CD4-positive, alpha-beta T cell treated with Interleukin-1 beta for 1 hour (primary cell): ENCODE measurements at regions not wholly inside any gene's neighbourhood (a gene's known extent, or its start where the extent isn't known, plus 50 kb on each side); places are given as distances from the start of the nearest gene placed in this dataset.

Source experiments
- DNase-seq, 2 donors: peaks; one replicate each; pipeline ENCODE4 v3.0.0-alpha.2; 2020 to 2022

DNA sequence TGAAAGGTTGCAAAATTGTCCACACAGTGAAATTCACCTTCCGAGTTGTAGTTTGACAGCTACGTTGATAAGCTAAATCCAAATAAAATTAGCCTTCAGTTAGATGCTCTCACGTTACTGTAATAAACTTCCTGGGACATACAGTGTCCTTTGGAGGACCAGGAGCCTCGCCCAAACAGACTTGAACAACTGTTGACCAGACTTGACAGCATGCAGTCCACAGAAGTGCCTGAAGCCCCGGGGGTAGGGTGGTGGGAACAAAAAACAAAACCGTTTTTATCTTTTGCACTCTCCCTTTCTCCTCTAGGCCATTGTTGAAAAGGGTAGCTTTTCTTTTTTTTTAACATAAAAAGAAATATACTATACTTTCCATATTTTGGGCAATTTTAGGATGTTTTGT lies 172.8 kb upstream of the SAMSN1 start:
- DNase-seq, result no peak

DNA sequence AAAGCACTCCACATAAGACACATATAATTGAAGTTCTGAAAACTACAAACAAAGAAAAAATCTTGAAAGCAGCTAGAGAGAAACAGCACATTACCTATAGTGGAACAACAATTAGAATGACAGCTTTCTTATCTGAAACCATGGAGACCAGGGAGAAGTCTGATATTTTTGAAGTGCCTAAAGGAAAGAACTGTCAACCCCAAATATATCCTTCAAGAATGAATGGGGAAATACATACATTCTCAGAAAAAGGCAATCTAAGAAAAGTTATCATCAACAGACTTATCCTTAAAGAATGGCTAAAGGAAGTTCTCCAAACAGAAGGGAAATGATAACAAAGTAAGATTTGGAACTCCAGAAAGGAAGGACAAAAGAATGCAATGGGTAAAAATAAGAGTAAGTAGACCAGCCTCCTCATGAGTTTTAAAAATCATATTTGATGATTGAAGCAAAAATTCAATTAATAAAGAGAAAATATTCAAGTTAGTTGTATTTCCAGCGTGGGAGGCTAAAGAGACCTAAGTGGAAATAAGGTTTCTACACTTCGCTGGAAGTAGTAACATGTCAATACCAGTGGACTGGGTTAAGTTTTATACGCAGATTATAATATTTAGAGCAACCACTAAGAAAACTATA lies 170.8 kb upstream of the SAMSN1 start:
- DNase-seq, result no peak

DNA sequence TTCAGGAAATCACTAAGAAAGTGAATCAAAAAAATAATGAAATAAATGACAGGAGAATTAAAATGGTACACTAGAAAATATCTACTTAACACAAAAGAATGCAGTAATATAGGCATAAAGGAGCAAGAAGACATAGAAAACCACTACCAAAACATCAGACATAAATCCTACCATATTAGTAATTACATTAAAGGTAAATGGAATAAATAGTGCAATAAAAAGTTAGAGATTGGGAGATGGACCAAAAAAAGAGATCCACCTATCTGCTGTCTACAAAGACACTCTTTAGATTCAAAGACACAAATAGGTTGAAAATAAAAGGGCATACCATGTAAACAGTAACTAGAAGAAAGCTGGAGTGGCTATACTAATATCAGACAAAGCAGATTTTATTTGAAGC lies 167.0 kb upstream of the SAMSN1 start:
- no peak for DNase-seq

DNA sequence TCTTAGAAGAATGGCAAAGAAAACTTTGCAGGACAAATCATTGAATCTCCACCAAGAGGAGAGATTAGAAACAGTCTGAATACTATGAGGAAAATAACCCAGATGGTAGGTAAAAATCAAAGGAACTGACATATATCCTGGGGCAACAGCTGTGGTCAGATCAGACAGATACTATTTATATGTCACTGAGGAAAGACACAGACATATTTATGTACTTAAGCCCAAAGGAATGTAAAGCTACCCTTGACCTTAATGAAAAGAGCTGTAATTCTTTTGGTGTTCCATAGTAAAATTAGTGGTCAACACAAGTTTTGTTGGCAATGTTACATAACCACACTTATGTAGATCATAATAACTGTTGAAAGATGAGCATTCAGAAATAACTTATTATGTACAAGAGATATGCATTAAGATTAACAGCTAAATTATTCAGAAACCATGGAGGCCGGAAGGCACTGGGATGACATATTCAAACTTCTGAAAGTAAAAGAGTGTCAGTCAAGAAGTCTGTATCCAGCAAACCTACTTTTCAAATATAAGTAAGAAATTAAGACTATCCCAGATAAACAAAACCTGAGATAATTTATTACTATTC lies 166.1 kb upstream of the SAMSN1 start:
- no peak for DNase-seq

DNA sequence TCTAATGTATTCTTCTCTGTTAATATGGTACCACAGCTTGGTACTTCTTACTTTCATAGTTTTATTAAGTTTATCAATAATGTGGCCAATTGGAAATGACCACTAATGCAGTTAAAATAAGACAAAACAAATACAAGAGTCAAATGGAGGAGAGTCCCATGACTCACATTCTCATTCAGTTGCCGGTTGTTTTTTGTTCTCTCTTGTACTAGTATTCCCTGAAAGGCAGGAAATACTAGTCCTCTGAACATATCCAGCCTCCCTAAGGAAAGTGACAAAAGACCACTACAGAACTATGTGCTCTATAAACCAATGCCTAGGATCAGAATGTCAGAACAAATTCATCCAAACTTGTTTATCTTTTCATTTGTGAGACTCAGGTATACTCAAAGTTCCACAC lies 165.2 kb upstream of the SAMSN1 start:
- no peak for DNase-seq

DNA sequence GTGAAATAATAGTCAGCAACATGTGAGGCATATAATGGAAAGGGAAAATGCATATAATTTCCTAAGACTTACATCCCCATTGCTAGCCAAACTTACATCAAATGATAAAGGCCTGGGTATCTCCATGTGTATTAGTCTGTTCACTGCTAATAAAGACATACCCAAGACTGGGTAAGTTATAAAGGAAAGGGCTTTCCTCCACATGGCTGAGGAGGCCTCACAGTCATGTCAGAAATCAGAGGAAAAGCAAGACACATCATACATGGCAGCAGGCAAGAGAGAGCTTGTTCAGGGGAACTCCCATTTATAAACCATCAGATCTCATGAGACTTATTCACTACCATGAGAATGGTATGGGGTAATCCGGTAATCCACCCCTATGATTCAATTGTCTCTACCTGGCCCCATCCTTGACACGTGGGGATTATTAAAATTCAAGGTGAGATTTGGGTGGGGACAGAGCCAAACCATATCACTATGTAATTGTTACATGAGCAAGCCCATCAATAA lies 161.5 kb upstream of the SAMSN1 start:
- no peak for DNase-seq

DNA sequence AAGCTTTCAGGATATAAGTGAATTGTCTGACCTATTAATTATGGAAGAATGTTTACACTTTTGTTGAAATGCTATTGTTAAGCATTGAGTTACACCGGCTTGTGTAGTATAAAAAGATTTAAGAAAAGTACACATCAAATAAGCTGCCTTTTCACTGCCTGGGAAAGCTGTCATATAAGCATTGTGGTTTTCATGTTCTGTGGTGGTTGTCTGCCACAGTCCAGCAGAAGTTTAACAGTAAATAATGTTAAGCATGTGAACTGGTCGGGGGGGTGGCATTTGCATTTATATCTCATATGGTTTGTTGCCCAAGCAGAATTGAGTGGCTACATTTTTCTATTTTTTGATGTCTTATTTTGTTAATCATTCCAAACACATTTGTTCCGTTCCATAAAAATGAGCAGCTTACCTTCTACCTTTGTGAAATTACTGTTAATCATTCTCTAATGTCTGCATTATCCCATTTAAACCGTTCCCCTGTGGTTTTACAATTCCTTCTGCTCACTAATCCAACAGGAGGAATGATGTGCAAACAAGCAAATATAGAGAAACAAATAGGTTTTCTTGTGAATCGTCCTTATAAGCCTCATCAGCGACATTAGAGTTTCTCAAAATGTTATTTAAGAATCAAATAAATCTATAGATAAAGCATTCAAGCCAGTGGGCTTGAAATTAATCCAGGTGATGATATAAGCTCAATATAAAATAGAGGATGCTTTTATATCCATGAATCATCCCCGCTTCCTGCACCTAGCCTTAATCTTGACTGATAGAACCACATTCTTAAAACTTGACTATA lies 160.8 kb upstream of the SAMSN1 start:
- DNase-seq, result no peak

DNA sequence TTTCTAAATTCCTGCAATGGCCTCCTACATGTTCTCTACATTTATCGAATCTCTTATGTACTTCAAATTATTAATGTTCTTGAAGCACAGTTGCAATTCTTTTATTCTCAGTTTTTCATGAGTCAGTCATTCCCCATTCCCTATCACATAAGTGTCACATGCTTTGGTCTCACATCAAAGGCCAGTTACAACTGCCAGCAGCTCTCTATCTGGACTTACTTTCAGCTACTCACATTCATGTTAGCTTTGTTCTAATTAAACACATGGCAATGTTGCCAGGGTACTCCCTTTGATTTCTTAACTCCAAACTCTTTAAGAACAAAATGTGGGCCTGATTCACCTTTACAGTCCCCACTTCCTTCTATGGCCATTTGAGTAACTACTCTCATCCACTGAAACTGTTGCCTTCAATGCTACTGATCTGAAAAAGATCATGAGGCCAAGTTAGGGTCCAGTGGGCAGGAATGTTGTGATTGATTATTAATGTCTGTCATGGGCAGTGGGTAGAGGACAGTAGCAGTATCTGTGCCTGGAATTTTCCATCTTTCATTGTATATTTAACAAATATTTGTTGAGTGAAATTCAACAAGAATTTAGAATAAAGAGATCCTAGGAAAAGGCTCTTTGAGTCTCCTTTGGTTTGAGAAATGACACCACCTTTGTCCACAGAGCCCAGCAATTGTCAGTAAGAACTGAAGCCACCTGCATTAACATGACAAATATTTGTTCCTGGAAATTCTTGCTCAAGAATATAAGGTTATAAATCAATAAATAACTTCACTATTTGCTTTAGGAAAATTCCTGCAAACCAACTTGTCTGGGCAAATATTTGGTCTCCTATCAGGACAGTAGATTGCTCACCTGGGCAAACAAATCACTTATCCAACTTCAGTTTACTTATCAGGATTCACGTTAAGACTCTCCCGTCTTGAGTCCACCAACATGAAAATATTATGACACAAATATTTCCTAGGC lies 153.6 kb upstream of the SAMSN1 start:
- no peak for DNase-seq

DNA sequence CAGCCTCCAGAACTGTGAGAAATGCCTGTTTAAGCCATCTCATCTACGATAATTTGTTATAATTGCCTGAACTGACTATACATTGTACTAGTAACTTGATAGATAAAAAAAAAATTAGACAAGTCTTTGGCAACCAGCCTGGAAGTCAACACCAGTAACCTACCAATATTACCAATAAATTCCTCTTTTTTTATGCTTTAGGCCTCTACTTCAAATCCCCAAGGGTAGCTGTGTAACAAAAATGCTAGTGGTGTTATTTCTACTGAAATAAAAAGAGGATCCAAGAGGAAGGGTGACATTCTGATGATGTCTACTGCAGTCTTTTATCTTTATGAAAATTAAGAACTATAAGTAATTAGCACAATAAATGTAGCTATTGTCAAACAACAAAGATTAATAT lies 151.7 kb upstream of the SAMSN1 start:
- no peak for DNase-seq

DNA sequence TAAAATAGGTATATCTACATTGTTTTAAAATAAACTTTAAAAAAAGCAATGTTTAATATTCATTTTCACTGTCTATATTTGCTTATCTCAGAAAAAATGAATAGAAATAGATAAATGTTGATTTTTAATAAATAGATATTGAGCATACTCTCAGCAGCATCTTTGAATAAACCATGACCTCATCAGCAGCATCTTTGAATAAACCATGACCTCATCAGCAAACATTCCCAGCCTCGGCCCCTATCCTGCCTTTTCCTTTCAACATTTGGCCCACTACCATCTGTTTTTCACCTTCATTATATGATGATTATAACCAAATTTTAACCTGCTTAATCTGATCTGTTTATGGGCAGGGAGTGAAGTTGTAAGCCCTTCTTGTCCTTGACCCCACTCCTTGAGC lies 148.7 kb upstream of the SAMSN1 start:
- no peak for DNase-seq

DNA sequence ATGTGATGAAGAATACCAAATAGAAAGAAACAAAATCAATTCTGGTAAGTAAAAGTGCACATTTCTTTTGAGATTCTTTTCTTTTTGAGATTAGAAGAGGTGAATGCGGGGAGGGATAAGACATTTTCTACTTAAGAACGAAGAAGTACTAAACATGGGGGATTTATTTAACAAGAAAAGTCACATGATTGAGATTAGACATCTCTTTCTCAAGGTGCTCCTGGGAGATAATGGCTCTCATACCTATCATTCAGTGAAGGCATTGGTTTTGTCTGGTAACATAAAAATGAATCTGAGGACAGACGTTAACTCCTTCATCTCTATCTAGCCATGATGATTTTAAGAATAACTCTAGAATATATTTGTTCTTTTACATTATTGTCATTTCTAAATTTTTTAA lies 147.9 kb upstream of the SAMSN1 start:
- DNase-seq, result no peak

DNA sequence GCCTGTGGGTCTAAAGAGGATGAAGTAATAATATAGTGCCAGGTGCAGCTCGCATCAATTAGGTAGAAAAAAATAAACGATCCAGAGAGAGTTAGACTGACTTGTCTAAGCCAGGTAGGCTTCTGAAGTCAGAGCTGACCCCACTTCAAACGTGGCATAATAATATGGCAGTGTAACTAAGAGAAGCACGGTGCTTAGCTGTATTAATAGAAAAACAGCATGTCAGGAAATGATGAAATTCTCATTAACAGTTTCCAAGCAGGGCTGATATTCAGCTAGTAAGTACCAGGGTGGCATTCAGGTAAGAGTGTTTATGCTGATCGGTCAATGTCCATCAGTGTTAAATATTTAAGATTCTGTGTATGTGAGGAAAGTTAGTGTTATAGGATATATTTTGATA lies 145.8 kb upstream of the SAMSN1 start:
- no peak for DNase-seq

DNA sequence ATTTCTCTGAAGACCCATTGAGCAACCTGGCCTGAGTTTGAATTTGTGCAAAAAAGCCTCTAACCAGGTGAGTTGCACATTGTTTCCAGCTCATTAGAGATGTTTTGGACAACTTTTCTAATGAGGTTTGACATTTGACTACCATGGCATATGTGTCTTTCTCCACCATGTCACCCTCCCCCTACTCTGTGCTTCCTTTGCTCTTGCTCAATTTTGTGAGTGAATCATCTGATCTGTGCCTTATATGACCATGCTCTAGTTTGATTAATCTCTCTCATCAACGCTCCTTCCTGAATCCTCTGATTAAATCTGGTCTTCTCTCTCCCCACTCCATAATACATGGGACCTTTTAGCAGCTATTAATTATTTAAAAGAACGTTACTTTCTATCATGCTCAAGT lies 144.8 kb upstream of the SAMSN1 start:
- DNase-seq, result peak in 1 of 2 donors; percentile 17

DNA sequence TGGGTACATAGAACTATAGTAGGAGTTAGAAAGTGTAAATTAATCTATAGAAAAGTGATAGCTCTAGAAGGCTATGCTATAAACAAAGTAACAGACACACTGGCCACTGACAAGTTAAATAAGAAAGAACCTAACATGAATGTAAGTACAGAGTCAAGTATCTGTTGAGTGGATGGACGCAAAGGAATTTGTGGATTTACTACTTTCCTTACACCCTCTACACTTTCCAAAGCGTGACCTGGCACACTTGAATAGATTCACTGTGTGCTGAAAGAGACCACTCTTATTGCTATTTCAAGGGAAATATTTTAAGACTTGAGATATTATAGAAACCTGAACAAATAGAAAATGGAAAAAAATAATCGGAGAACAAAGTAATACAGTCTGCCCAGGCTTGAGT lies 142.8 kb upstream of the SAMSN1 start:
- no peak for DNase-seq

DNA sequence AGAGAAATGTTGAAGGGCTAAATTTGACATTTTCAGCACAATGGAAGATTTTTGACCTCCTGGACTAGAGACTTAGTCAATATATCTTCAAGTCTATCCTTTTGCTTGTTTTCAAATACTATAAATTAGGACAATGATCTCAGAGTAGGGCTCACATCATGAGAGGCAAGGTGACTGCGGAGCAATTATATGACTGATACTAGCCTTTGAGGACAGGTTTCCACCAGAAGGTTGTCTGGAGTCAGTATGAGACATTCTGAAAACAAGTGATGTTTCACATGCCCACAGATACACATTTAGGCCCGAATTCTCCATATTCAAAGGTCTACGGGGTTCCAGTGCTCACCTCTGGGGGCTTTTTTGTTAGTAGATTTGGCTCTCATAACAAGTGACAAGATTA lies 142.3 kb upstream of the SAMSN1 start:
- DNase-seq, result no peak

DNA sequence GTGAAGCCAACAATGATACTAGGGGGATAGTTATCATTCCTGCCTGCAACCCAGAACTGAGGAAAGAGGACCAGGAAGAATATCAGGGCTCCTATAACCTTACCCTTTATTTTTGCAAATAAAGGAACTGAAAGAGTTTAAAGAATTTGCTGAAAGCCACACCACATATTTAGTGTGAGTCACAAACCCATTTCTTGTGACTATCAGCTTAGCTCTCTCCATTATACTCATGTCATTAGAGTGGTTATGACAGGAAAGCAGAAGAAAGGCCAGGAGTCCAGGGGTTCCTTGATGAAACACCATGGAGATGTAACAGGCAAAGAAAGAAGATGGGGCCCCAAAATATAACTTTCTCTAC lies 141.1 kb upstream of the SAMSN1 start:
- no peak for DNase-seq

DNA sequence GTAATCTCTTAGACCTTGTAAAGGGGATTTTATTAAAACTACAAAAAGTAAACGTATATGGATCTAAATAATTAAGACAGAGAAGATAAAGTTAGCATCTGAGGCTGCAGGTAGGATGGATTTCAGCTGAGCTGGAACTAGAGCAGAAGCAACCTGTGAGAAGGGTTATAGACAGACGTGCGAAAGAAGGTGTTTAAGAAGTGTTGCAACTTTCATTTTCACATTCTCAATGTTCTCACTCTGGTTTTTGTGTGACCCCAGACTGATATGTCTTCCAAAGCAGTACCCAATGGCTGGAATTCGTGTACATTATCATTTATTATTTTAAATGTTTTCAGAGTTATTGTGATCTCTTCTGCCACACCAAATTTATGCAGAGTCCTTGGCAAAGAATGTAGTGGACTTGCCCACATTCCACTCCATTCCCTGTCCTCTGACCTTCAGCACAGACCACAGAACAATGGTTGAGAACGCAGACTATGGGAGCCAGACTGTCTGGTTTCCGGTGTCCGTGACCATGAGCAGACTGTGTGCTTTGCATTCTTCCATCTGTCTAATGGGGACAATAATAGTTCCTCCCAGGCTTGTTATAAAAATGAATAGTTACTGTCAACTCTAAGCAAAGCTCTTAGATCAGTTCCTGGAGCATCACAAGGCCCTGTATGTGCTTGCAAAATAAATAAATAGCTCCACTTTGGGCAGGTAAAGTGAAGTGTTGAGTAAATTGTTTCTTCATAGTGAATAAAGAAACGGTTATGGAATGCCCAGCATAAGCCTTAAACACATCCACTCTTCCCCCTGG lies 140.6 kb upstream of the SAMSN1 start:
- peak in 1 of 2 donors; percentile 19 for DNase-seq

DNA sequence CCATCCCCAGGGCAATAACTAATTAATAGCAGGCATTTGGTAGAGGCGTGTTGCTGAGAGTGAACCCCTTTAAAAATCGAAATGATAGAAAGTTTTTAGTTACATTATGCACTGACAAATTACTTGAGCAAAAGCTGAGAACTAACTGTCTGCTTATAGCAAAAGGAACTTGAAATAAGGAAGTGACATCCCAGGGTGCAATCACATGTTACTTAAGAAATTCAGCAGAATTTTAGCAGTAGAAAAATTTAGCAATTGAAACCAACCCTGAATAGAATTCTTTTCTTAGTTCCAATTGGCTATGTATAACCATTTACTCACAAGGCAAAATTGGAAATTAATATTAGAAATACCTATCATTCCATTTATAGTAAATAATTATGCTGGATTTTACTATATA lies 139.5 kb upstream of the SAMSN1 start:
- DNase-seq, result no peak

DNA sequence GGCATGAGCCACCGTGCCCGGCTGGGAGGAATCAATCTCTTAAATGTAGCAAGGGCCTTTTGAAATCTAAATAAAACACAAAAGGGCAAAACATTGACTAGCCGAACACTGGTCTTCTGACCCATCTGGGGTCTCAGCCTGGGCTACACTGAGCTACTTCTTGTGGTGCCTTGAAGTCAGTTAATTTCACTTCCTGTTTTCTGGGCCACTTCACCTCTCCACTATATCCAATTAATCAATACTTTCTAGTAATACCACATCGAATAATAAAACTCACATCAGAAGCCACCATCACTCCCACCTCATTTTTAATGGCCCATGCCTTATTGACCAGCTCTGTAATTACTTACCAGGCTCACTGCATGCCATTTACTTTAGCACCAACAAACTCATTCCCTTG lies 138.0 kb upstream of the SAMSN1 start:
- DNase-seq, result no peak

DNA sequence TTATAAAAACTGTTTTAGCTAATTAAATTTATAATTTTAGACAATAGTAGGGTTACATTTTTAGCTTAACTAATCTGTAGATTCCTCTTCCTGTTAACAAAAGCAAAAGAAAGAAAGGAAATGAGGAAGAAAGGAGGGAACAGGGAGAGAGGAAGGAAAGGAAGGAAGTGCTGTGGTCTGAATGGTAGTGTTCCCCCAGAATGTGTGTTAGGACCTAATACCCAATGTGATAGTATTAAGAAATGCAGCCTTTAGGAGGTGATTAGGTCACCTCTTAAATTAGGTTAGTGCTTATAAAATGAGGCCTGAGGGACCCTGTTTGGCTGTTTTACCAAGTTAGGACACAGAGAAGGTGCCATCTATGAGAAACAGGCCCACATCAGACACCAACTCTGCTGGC lies 136.9 kb upstream of the SAMSN1 start:
- DNase-seq, result no peak

DNA sequence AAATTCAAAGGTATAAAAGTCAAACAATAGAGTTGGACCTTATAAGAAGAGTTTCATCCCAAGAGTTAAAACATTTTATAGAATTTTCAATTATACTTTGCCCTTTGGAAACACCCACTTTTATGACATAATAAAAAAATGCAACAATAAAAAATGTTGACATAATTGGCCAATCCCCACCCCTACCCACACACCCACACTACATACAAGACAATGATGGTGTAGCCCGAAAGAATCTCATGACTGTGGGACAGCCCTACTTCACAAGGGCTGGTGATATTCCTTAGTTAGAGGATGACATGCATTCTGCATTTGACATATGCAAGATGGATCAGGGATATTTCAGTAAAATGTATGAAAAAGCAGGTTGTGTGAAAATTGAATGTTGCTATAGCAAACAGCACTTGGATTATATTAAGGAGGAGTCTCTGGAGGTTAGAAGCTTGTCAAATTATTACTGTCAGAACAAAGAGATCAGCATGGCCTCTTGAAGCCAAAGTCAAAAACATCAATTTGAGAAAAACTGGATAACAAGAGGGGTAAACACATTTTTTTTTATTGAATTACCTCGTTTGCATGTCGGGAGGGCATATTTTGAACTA lies 133.0 kb upstream of the SAMSN1 start:
- DNase-seq, result no peak
